DND-41 (cell line): ENCODE measurements at regions not wholly inside any gene's neighbourhood (a gene's known extent, or its start where the extent isn't known, plus 50 kb on each side); places are given as distances from the start of the nearest gene placed in this dataset.

ENCODE experiments used
- CTCF ChIP-seq: IDR thresholded peaks from 2 replicates; pipeline ENCODE4 v1.5.1; 2012; ENCODE audit warnings: borderline replicate concordance, low read length, moderate library complexity, mild to moderate bottlenecking; ENCODE audit not compliant: poor library complexity, severe bottlenecking; ENCODE audit errors: extremely low read depth
- EZH2 ChIP-seq: IDR thresholded peaks from 3 replicates; pipeline ENCODE4 v1.6.1; 2012; ENCODE audit warnings: borderline replicate concordance, low read depth, mild to moderate bottlenecking, moderate library complexity, low read length, inconsistent platforms; ENCODE audit not compliant: severe bottlenecking

- TF ChIP-seq CTCF (no peak), EZH2 (no peak)
These were observed 149.2 kb downstream of the TSN start for GRCh38 chr2:121904656-121905055.
